NCI-H1048 (cell line): ENCODE measurements at regions not wholly inside any gene's neighbourhood (a gene's known extent, or its start where the extent isn't known, plus 50 kb on each side); places are given as distances from the start of the nearest gene placed in this dataset.
A peak's percentile ranks its signal among the peaks of the same experiment; 100 is the strongest.

Experiments used
- DNase-seq: peaks from one replicate; lab custom pipeline; 2025; lab: John Stamatoyannopoulos, UW

GRCh38 chr3:102235679-102236078 is 199.1 kb upstream of the ZPLD1 start:
- peak; percentile 1 for DNase-seq

- DNase-seq = no peak
These were observed 197.6 kb upstream of the ZPLD1 start for GRCh38 chr3:102237181-102237580.

- DNase-seq = no peak
These were observed 197.0 kb upstream of the ZPLD1 start for GRCh38 chr3:102237838-102238237.

- DNase-seq = no peak
These were observed 196.5 kb upstream of the ZPLD1 start for GRCh38 chr3:102238362-102238761.

- no peak for DNase-seq
These were observed 194.1 kb upstream of the ZPLD1 start for GRCh38 chr3:102240720-102241119.

- DNase-seq = no peak
These were observed 185.7 kb upstream of the ZPLD1 start for GRCh38 chr3:102248981-102249705.

- no peak for DNase-seq
These were observed 179.1 kb upstream of the ZPLD1 start for GRCh38 chr3:102255736-102256135.

- DNase-seq = peak; percentile 2
These were observed 176.1 kb upstream of the ZPLD1 start for GRCh38 chr3:102258666-102259227.

GRCh38 chr3:102259663-102260062 is 175.2 kb upstream of the ZPLD1 start:
- no peak for DNase-seq

GRCh38 chr3:102265720-102266119 is 169.1 kb upstream of the ZPLD1 start:
- DNase-seq = no peak

GRCh38 chr3:102269406-102269805 is 165.4 kb upstream of the ZPLD1 start:
- no peak for DNase-seq

GRCh38 chr3:102290241-102290640 is 144.6 kb upstream of the ZPLD1 start:
- no peak for DNase-seq

- no peak for DNase-seq
These were observed 139.1 kb upstream of the ZPLD1 start for GRCh38 chr3:102295756-102296155.

- DNase-seq = no peak
These were observed 137.7 kb upstream of the ZPLD1 start for GRCh38 chr3:102297072-102297658.

- DNase-seq = no peak
These were observed 135.5 kb upstream of the ZPLD1 start for GRCh38 chr3:102299125-102299877.

- no peak for DNase-seq
These were observed 133.5 kb upstream of the ZPLD1 start for GRCh38 chr3:102301155-102301880.

- DNase-seq = no peak
These were observed 132.8 kb upstream of the ZPLD1 start for GRCh38 chr3:102302020-102302419.

- no peak for DNase-seq
These were observed 130.3 kb upstream of the ZPLD1 start for GRCh38 chr3:102304550-102304949.

GRCh38 chr3:102307442-102307841 is 127.4 kb upstream of the ZPLD1 start:
- DNase-seq = no peak

- no peak for DNase-seq
These were observed 105.7 kb upstream of the ZPLD1 start for GRCh38 chr3:102329066-102329465.

GRCh38 chr3:102329561-102329960 is 105.3 kb upstream of the ZPLD1 start:
- no peak for DNase-seq

- DNase-seq = no peak
These were observed 102.6 kb upstream of the ZPLD1 start for GRCh38 chr3:102332205-102332604.
